GM23248 (cell line): ENCODE measurements at regions not wholly inside any gene's neighbourhood (a gene's known extent, or its start where the extent isn't known, plus 50 kb on each side); places are given as distances from the start of the nearest gene placed in this dataset.

Experiments used
- EZH2 ChIP-seq: fragments of 200-600 bp; sonication (generic); IDR thresholded peaks from 2 replicates; pipeline ENCODE4 v1.6.1; 2018; ENCODE audit warnings: antibody characterized with exemption, mild to moderate bottlenecking; ENCODE audit not compliant: insufficient read depth, poor library complexity, severe bottlenecking
- EZH2phosphoT487 ChIP-seq: fragments of 200-600 bp; sonication (generic); IDR thresholded peaks from 2 replicates; pipeline ENCODE4 v1.6.1; 2018; ENCODE audit warnings: antibody characterized with exemption, moderate library complexity, mild to moderate bottlenecking, low read depth; ENCODE audit not compliant: insufficient read depth

DNA sequence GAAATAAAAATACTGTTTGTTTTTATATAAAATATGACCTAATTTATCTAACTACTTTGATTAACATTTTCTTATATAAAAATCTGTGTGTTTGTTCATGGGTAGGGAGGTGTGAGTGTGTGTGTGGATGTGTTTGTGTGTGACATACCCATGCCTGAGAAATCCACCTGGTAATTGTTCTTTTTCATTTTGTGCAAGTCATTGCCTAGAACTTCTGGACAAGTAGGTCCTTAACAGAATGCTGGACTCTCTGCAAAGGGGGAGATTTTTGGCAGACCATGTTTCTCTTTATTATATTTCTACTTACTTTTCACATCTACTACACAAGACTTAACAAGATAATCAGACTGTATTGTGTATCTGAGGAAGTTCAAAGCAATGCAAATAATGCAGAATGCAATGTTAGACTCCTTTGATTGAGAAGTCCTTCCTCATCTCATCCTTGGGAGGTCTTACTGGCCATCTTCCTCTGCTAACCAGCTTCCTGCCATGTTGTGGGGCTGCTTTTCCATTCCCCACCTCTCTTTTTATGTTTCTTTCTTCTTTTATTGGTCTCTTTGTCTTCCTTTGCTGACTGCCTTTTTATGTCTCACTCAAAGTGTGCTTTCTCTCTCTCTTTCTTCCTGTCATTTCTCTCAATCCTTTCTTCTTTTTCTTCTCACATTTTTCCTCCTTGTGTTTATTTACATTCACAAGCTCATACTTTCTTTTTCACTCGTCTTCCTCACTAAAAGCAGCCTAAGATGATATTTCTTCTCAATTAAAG lies 1017.0 kb upstream of the CNTN5 start:
- no peak for TF ChIP-seq EZH2
- TF ChIP-seq EZH2phosphoT487, result no peak
